Ishikawa (cell line): ENCODE measurements at regions not wholly inside any gene's neighbourhood (a gene's known extent, or its start where the extent isn't known, plus 50 kb on each side); places are given as distances from the start of the nearest gene placed in this dataset.

Experiments
- CEBPB ChIP-seq: IDR thresholded peaks from 2 replicates; pipeline ENCODE4 v1.6.1; 2012
- CREB1 ChIP-seq: IDR thresholded peaks from 2 replicates; pipeline ENCODE4 v1.6.1; 2012; ENCODE audit warnings: low read depth
- EGR1 ChIP-seq: IDR thresholded peaks from 2 replicates; pipeline ENCODE4 v1.6.1; 2012
- EP300 ChIP-seq: IDR thresholded peaks from 2 replicates; pipeline ENCODE4 v1.6.1; 2012; ENCODE audit warnings: borderline replicate concordance
- FOXM1 ChIP-seq: IDR thresholded peaks from 2 replicates; pipeline ENCODE4 v1.6.1; 2012; ENCODE audit warnings: low read depth, borderline replicate concordance
- MAX ChIP-seq: IDR thresholded peaks from 2 replicates; pipeline ENCODE4 v1.6.1; 2012
- NFIC ChIP-seq: IDR thresholded peaks from 2 replicates; pipeline ENCODE4 v1.6.1; 2012
- RAD21 ChIP-seq: IDR thresholded peaks from 2 replicates; pipeline ENCODE4 v1.6.1; 2012; ENCODE audit warnings: low read depth
- REST ChIP-seq: IDR thresholded peaks from 2 replicates; pipeline ENCODE4 v1.6.1; 2012; ENCODE audit warnings: low read depth, mild to moderate bottlenecking
- TAF1 ChIP-seq: IDR thresholded peaks from 2 replicates; pipeline ENCODE4 v1.6.1; 2012; ENCODE audit warnings: low read depth, mild to moderate bottlenecking
- TCF12 ChIP-seq: IDR thresholded peaks from 2 replicates; pipeline ENCODE4 v1.6.1; 2012; ENCODE audit warnings: low read depth
- TEAD4 ChIP-seq: IDR thresholded peaks from 2 replicates; pipeline ENCODE4 v1.6.1; 2012
- USF1 ChIP-seq: IDR thresholded peaks from 2 replicates; pipeline ENCODE4 v1.6.1; 2012
- YY1 ChIP-seq: IDR thresholded peaks from 2 replicates; pipeline ENCODE4 v1.6.1; 2012; ENCODE audit warnings: low read depth
- ZBTB7A ChIP-seq: IDR thresholded peaks from 2 replicates; pipeline ENCODE4 v1.6.1; 2012; ENCODE audit warnings: low read depth

- TF ChIP-seq EP300 (no peak), FOXM1 (no peak), CEBPB (no peak), NFIC (no peak), EGR1 (no peak), YY1 (no peak), RAD21 (no peak), CREB1 (no peak), MAX (no peak), TAF1 (no peak), REST (no peak), USF1 (no peak), TCF12 (no peak), TEAD4 (no peak), ZBTB7A (no peak)
Observed at GRCh38 chr15:53448232-53449015, 311.0 kb downstream of the WDR72 start.

- TF ChIP-seq TEAD4 (no peak), ZBTB7A (no peak)
Observed at GRCh38 chr15:53447742-53448141, 311.7 kb downstream of the WDR72 start.

- TF ChIP-seq REST (no peak), EP300 (no peak), FOXM1 (no peak)
Observed at GRCh38 chr15:53447053-53447574, 312.3 kb downstream of the WDR72 start.

- TF ChIP-seq REST (no peak), FOXM1 (no peak), MAX (no peak), EGR1 (no peak), TAF1 (no peak), ZBTB7A (no peak)
Observed at GRCh38 chr15:53446376-53446775, 313.1 kb downstream of the WDR72 start.

GRCh38 chr15:53445531-53445930 lies 313.9 kb downstream of the WDR72 start:
- no peak for TF ChIP-seq CEBPB
- TF ChIP-seq EP300, result no peak
- no peak for TF ChIP-seq CREB1
- TF ChIP-seq NFIC, result no peak
- TF ChIP-seq USF1, result no peak
- no peak for TF ChIP-seq TCF12
- no peak for TF ChIP-seq FOXM1
- no peak for TF ChIP-seq TEAD4
- TF ChIP-seq ZBTB7A, result no peak
- TF ChIP-seq RAD21, result no peak
- TF ChIP-seq MAX, result no peak
- no peak for TF ChIP-seq REST
- no peak for TF ChIP-seq YY1
- TF ChIP-seq TAF1, result no peak
- TF ChIP-seq EGR1, result no peak
